ENCODE measurements at regions not wholly inside any gene's neighbourhood (a gene's known extent, or its start where the extent isn't known, plus 50 kb on each side); places are given as distances from the start of the nearest gene placed in this dataset.
A peak's percentile ranks its signal among the peaks of the same experiment; 100 is the strongest.

DNA sequence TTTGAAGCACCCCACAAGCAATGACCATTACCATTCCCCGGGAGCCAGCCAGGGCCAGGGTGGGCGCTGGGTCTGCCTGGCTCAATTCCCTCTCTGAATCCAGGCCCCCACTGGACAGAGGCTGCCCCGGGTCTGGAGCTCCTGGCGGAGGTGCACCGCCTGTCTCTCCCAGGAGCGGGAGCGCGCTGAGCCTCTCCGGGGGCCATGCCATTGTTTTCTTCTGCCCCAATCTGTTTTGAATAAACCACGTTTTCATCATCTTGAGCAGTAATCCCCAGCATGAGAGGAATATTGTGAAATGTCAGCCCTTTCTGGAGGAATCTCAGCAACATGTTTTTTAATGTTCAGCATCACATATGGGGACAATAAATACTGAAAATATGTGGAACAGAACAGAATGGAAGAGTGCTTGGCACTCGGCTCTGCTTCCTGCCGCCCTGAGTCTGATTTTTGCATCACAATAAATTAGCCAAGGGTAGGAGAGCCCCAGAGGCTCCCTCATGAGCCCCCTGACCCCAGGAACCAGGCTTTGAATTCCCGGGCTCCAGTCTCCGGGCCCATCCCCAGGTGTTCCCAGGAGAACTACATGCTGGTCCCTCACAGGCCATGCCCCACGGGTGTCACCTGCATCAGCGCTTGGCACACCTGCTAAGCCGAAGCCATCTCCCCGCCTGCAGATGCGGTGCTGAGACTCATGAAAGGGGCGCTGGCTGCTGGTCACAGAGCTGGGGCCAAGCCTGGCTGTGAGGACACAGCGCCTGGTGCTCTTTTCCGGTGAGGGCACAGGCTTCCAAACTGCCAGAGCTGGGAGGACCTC is 88.8 kb downstream of the INHBB start:
- DNase-seq, result no peak
- TF ChIP-seq, protein P1, sequence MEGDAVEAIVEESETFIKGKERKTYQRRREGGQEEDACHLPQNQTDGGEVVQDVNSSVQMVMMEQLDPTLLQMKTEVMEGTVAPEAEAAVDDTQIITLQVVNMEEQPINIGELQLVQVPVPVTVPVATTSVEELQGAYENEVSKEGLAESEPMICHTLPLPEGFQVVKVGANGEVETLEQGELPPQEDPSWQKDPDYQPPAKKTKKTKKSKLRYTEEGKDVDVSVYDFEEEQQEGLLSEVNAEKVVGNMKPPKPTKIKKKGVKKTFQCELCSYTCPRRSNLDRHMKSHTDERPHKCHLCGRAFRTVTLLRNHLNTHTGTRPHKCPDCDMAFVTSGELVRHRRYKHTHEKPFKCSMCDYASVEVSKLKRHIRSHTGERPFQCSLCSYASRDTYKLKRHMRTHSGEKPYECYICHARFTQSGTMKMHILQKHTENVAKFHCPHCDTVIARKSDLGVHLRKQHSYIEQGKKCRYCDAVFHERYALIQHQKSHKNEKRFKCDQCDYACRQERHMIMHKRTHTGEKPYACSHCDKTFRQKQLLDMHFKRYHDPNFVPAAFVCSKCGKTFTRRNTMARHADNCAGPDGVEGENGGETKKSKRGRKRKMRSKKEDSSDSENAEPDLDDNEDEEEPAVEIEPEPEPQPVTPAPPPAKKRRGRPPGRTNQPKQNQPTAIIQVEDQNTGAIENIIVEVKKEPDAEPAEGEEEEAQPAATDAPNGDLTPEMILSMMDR (IDR thresholded peaks at IDR 0.05), result no peak
- TF ChIP-seq POLR2A (IDR thresholded peaks at IDR 0.05), result no peak
- peak overlapping the region in 1 of 4 donors; percentile 6 for H3K27ac ChIP-seq
- intact Hi-C loops (cut with DNase I), result no loop called here
- no peaks in the 10 kb centered on the region for H3K4me1 ChIP-seq
- H3K27me3 ChIP-seq, result peaks cover 0 to 64% (median 0%) of the 10 kb centered on the region in 4 donors
- H3K9me3 ChIP-seq, result no peaks in the 10 kb centered on the region
- WGBS, 2 donors, result 69 to 70% methylated on average over 12 to 15 of the region's 22 CpGs
- H3K36me3 ChIP-seq, result no peaks in the 10 kb centered on the region
- H3K4me3 ChIP-seq, result no peak overlapping the region

GRCh38 chr2:120435671-120436459 is 89.9 kb downstream of the INHBB start:
- Histone ChIP-seq H3K36me3 (no peaks in the 10 kb centered on the region), H3K4me1 (no peaks in the 10 kb centered on the region), H3K4me3 (no peak overlapping the region), H3K9me3 (no peaks in the 10 kb centered on the region), H3K27ac (no peak overlapping the region), H3K27me3 (peaks cover 0 to 72% (median 0%) of the 10 kb centered on the region in 4 donors)
- intact Hi-C loops (cut with DNase I), result no loop called here
- TF ChIP-seq, protein P1 (IDR thresholded peaks at IDR 0.05), result no peak
- no peak for TF ChIP-seq POLR2A (IDR thresholded peaks at IDR 0.05)
- 74 to 87% methylated on average over 5 to 10 of the region's 11 CpGs for WGBS, 2 donors
- no peak for DNase-seq

GRCh38 chr2:120436460-120436739 is 90.5 kb downstream of the INHBB start:
- Histone ChIP-seq H3K4me1 (no peaks in the 10 kb centered on the region), H3K9me3 (no peaks in the 10 kb centered on the region), H3K36me3 (no peaks in the 10 kb centered on the region), H3K4me3 (no peak overlapping the region), H3K27me3 (peaks cover 0 to 74% (median 0%) of the 10 kb centered on the region in 4 donors), H3K27ac (no peak overlapping the region)
- intact Hi-C loops (cut with DNase I), result no loop called here
- DNase-seq, result no peak
- 71 to 100% methylated on average over 1 of the region's 1 CpG for WGBS, 2 donors
- TF ChIP-seq POLR2A (IDR thresholded peaks at IDR 0.05), result no peak
- TF ChIP-seq, protein P1 (IDR thresholded peaks at IDR 0.05), result no peak

- 79 to 84% methylated on average over 5 to 7 of the region's 7 CpGs for WGBS, 2 donors
- Histone ChIP-seq H3K4me3 (no peak overlapping the region), H3K4me1 (peaks cover 3 to 5% (median 4%) of the 10 kb centered on the region in 3 donors), H3K36me3 (no peaks in the 10 kb centered on the region), H3K27me3 (peaks cover 0 to 74% (median 0%) of the 10 kb centered on the region in 4 donors), H3K27ac (no peak overlapping the region), H3K9me3 (no peaks in the 10 kb centered on the region)
- intact Hi-C loops (cut with DNase I), result no loop called here
- TF ChIP-seq, protein P1 (IDR thresholded peaks at IDR 0.05), result peak in 3 of 6 experiments; percentile 23 to 56 (median 28)
- TF ChIP-seq POLR2A (IDR thresholded peaks at IDR 0.05), result no peak
- DNase-seq, result no peak
Measured at GRCh38 chr2:120436885-120437603, 91.1 kb downstream of the INHBB start.

Data from esophagus squamous epithelium (tissue), 5 donors.